ENCODE measurements at regions not wholly inside any gene's neighbourhood (a gene's known extent, or its start where the extent isn't known, plus 50 kb on each side); places are given as distances from the start of the nearest gene placed in this dataset.

GRCh38 chr1:184840596-184840995 lies 85.9 kb upstream of the EDEM3 start:
- no peak for TF ChIP-seq CTCF (IDR thresholded peaks at IDR 0.05)
- TF ChIP-seq POLR2A (IDR thresholded peaks at IDR 0.05) = no peak
